GM12891 (cell line): ENCODE measurements at regions not wholly inside any gene's neighbourhood (a gene's known extent, or its start where the extent isn't known, plus 50 kb on each side); places are given as distances from the start of the nearest gene placed in this dataset.

ENCODE experiments used
- PAX5 ChIP-seq: IDR thresholded peaks from 2 replicates; pipeline ENCODE4 v1.6.1; 2011; ENCODE audit warnings: low read length, moderate library complexity, mild to moderate bottlenecking; ENCODE audit not compliant: insufficient read depth, severe bottlenecking
- POLR2A ChIP-seq: IDR thresholded peaks from 2 replicates; pipeline ENCODE4 v1.6.1; 2011; ENCODE audit warnings: low read depth, low read length, control low read depth
- POLR2AphosphoS5 ChIP-seq: IDR thresholded peaks from 2 replicates; pipeline ENCODE4 v1.6.1; 2011; ENCODE audit warnings: low read depth, low read length, control low read depth
- SPI1 ChIP-seq: IDR thresholded peaks from 2 replicates; pipeline ENCODE4 v1.6.1; 2011; ENCODE audit warnings: low read depth, low read length, control low read depth
- TAF1 ChIP-seq: IDR thresholded peaks from 2 replicates; pipeline ENCODE4 v1.6.1; 2011; ENCODE audit warnings: low read depth, low read length, control low read depth

DNA sequence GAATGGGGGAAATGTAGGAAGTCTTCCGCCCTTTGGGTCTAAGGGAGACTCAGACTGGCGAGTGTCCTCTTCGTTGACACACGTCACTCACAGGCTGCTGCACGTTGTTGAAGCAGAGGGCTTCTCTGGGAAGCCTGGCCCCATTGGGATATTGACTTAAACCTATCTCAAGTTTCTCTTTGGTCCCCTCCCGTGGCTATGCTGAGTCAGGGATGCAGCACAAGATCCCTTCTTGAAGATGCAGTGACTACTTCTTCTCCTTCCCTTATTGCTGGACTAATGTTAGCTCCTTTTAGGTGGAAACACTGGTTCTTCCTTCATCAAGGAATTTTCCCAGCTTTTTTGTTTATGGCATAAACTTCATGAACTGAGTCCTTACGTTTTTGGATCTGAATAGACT, 89.8 kb upstream of the CCDC71L start:
- TF ChIP-seq POLR2A (no peak), POLR2AphosphoS5 (no peak), PAX5 (no peak), TAF1 (no peak), SPI1 (no peak)
